ENCODE measurements at regions not wholly inside any gene's neighbourhood (a gene's known extent, or its start where the extent isn't known, plus 50 kb on each side); places are given as distances from the start of the nearest gene placed in this dataset.

GRCh38 chr18:67893916-67894315, 377.4 kb upstream of the DSEL start:
- DNase-seq (ENCODE audit: low read depth): no peak
- no peak overlapping the region for H3K4me3 ChIP-seq (ENCODE audit: low read depth, low read length)
- no peak for TF ChIP-seq CTCF (IDR thresholded peaks at IDR 0.05; ENCODE audit: insufficient read depth, low read depth, low read length, missing control alignments)

- no peak for TF ChIP-seq CTCF (IDR thresholded peaks at IDR 0.05; ENCODE audit: insufficient read depth, low read depth, low read length, missing control alignments)
- H3K4me3 ChIP-seq (ENCODE audit: low read depth, low read length): no peak overlapping the region
- no peak for DNase-seq (ENCODE audit: low read depth)
Observed at GRCh38 chr18:67876871-67877270, 360.4 kb upstream of the DSEL start.

GRCh38 chr18:67875944-67876343, 359.4 kb upstream of the DSEL start:
- DNase-seq (ENCODE audit: low read depth): no peak
- no peak overlapping the region for H3K4me3 ChIP-seq (ENCODE audit: low read depth, low read length)
- TF ChIP-seq CTCF (IDR thresholded peaks at IDR 0.05; ENCODE audit: insufficient read depth, low read depth, low read length, missing control alignments): no peak

- no peak for DNase-seq (ENCODE audit: low read depth)
- TF ChIP-seq CTCF (IDR thresholded peaks at IDR 0.05; ENCODE audit: insufficient read depth, low read depth, low read length, missing control alignments): no peak
- H3K4me3 ChIP-seq (ENCODE audit: low read depth, low read length): no peak overlapping the region
Observed at GRCh38 chr18:67875060-67875459, 358.5 kb upstream of the DSEL start.

- DNase-seq (ENCODE audit: low read depth): no peak
- no peak for TF ChIP-seq CTCF (IDR thresholded peaks at IDR 0.05; ENCODE audit: insufficient read depth, low read depth, low read length, missing control alignments)
- H3K4me3 ChIP-seq (ENCODE audit: low read depth, low read length): no peak overlapping the region
Observed at GRCh38 chr18:67865400-67865799, 348.9 kb upstream of the DSEL start.

- DNase-seq (ENCODE audit: low read depth): no peak
- H3K4me3 ChIP-seq (ENCODE audit: low read depth, low read length): no peak overlapping the region
- no peak for TF ChIP-seq CTCF (IDR thresholded peaks at IDR 0.05; ENCODE audit: insufficient read depth, low read depth, low read length, missing control alignments)
Observed at GRCh38 chr18:67864677-67865340, 348.3 kb upstream of the DSEL start.

- H3K4me3 ChIP-seq (ENCODE audit: low read depth, low read length): no peak overlapping the region
- no peak for DNase-seq (ENCODE audit: low read depth)
- TF ChIP-seq CTCF (IDR thresholded peaks at IDR 0.05; ENCODE audit: insufficient read depth, low read depth, low read length, missing control alignments): no peak
Observed at GRCh38 chr18:67862069-67862468, 345.5 kb upstream of the DSEL start.
